Glutamatergic neuron (in vitro differentiated cells): ENCODE measurements at regions not wholly inside any gene's neighbourhood (a gene's known extent, or its start where the extent isn't known, plus 50 kb on each side); places are given as distances from the start of the nearest gene placed in this dataset.

Source experiments
- DNase-seq: peaks from one replicate; pipeline ENCODE4 v3.0.0; 2022
- H3K27ac Mint-ChIP-seq: one replicate; pipeline ENCODE4 v1.8.0; 2020; ENCODE audit warnings: mild to moderate bottlenecking, mixed read lengths, inconsistent platforms; ENCODE audit not compliant: unreplicated experiment
- H3K27me3 Mint-ChIP-seq: one replicate; pipeline ENCODE4 v1.8.0; 2020; ENCODE audit warnings: mild to moderate bottlenecking, moderate library complexity, mixed read lengths, inconsistent platforms; ENCODE audit not compliant: unreplicated experiment
- H3K36me3 Mint-ChIP-seq: one replicate; pipeline ENCODE4 v1.8.0; 2020; ENCODE audit warnings: mild to moderate bottlenecking, mixed read lengths, inconsistent platforms; ENCODE audit not compliant: unreplicated experiment
- H3K4me1 Mint-ChIP-seq: one replicate; pipeline ENCODE4 v1.8.0; 2020; ENCODE audit warnings: mild to moderate bottlenecking, low read depth, mixed read lengths, inconsistent platforms; ENCODE audit not compliant: unreplicated experiment
- H3K4me3 Mint-ChIP-seq: one replicate; pipeline ENCODE4 v1.8.0; 2020; ENCODE audit warnings: mild to moderate bottlenecking, mixed read lengths, inconsistent platforms; ENCODE audit not compliant: unreplicated experiment
- H3K9me3 Mint-ChIP-seq: one replicate; pipeline ENCODE4 v1.8.0; 2020; ENCODE audit warnings: mild to moderate bottlenecking, moderate library complexity, mixed read lengths, inconsistent platforms; ENCODE audit not compliant: unreplicated experiment
- CTCF ChIP-seq: fragments of 200-600 bp; sonication (generic); IDR thresholded peaks from one replicate; pipeline ENCODE4 v1.5.0; 2021; ENCODE audit not compliant: partially characterized antibody, unreplicated experiment

- peaks cover 2% of the 10 kb centered on the region for H3K4me1 Mint-ChIP-seq
- no peak overlapping the region for H3K4me3 Mint-ChIP-seq
- H3K27me3 Mint-ChIP-seq = peaks cover 5% of the 10 kb centered on the region
- H3K36me3 Mint-ChIP-seq = no peaks in the 10 kb centered on the region
- TF ChIP-seq CTCF = no peak
- H3K9me3 Mint-ChIP-seq = no peaks in the 10 kb centered on the region
- H3K27ac Mint-ChIP-seq = no peak overlapping the region
- DNase-seq = no peak
These were observed 671.2 kb downstream of the MATN1 start for GRCh38 chr1:30052178-30052577.

GRCh38 chr1:30051777-30052176, 671.6 kb downstream of the MATN1 start:
- no peak for TF ChIP-seq CTCF
- H3K36me3 Mint-ChIP-seq = no peaks in the 10 kb centered on the region
- peaks cover 2% of the 10 kb centered on the region for H3K4me1 Mint-ChIP-seq
- H3K9me3 Mint-ChIP-seq = no peaks in the 10 kb centered on the region
- DNase-seq = no peak
- no peak overlapping the region for H3K27ac Mint-ChIP-seq
- H3K4me3 Mint-ChIP-seq = no peak overlapping the region
- peaks cover 5% of the 10 kb centered on the region for H3K27me3 Mint-ChIP-seq

- H3K36me3 Mint-ChIP-seq = no peaks in the 10 kb centered on the region
- no peak for DNase-seq
These were observed 673.6 kb downstream of the MATN1 start for GRCh38 chr1:30049748-30050296.

GRCh38 chr1:30048905-30049304, 674.5 kb downstream of the MATN1 start:
- Mint-ChIP-seq H3K4me1 (peaks cover 2% of the 10 kb centered on the region), H3K27ac (no peak overlapping the region)
- TF ChIP-seq CTCF = no peak

More at GRCh38 chr1:30049748-30050296, 673.6 kb downstream of the MATN1 start:
- TF ChIP-seq CTCF = no peak
- Mint-ChIP-seq H3K4me3 (no peak overlapping the region), H3K4me1 (peaks cover 2% of the 10 kb centered on the region), H3K27me3 (peaks cover 5% of the 10 kb centered on the region), H3K9me3 (no peaks in the 10 kb centered on the region), H3K27ac (no peak overlapping the region)

GRCh38 chr1:30047576-30047975, 675.8 kb downstream of the MATN1 start:
- Mint-ChIP-seq H3K4me1 (peaks cover 2% of the 10 kb centered on the region), H3K27me3 (peaks cover 11% of the 10 kb centered on the region), H3K27ac (no peak overlapping the region), H3K4me3 (no peak overlapping the region), H3K36me3 (no peaks in the 10 kb centered on the region), H3K9me3 (peaks cover 5% of the 10 kb centered on the region)
- no peak for DNase-seq
- TF ChIP-seq CTCF = no peak

More at GRCh38 chr1:30048905-30049304, 674.5 kb downstream of the MATN1 start:
- Mint-ChIP-seq H3K9me3 (no peaks in the 10 kb centered on the region), H3K36me3 (no peaks in the 10 kb centered on the region), H3K27me3 (peaks cover 11% of the 10 kb centered on the region), H3K4me3 (no peak overlapping the region)
- no peak for DNase-seq
